GM23338 (cell line): ENCODE measurements at regions not wholly inside any gene's neighbourhood (a gene's known extent, or its start where the extent isn't known, plus 50 kb on each side); places are given as distances from the start of the nearest gene placed in this dataset.

Source experiments
- ATAC-seq: fragments of 200-7000 bp; cut with Tn5 transposase; 3 replicates; pipeline ENCODE4 v1.9.1; 2020
- DNase-seq: peaks from one replicate; pipeline ENCODE4 v3.0.0-alpha.2; 2015; ENCODE audit warnings: low spot score
- H2AFZ ChIP-seq: fragments of 200-600 bp; sonication (generic); 2 replicates; pipeline ENCODE4 v1.8.0; 2016; ENCODE audit warnings: antibody characterized with exemption, mild to moderate bottlenecking, moderate library complexity
- H3F3A ChIP-seq: fragments of 200-600 bp; sonication (generic); replicated peaks from 2 replicates; pipeline ENCODE4 v1.8.0; 2017; ENCODE audit warnings: antibody characterized with exemption, mixed run types, low read depth
- H3K27ac ChIP-seq: fragments of 200-600 bp; sonication (generic); 2 replicates; pipeline ENCODE4 v1.6.1; 2016; ENCODE audit warnings: low read depth
- H3K27me3 ChIP-seq: fragments of 200-600 bp; sonication (generic); 2 replicates; pipeline ENCODE4 v1.8.0; 2016; ENCODE audit warnings: mild to moderate bottlenecking, mixed run types, moderate library complexity; ENCODE audit not compliant: insufficient read depth
- H3K36me3 ChIP-seq: fragments of 200-600 bp; sonication (generic); 2 replicates; pipeline ENCODE4 v1.8.0; 2016; ENCODE audit warnings: mild to moderate bottlenecking; ENCODE audit not compliant: insufficient read depth
- H3K4me1 ChIP-seq: fragments of 200-600 bp; sonication (generic); 2 replicates; pipeline ENCODE4 v1.8.0; 2016; ENCODE audit warnings: mild to moderate bottlenecking, moderate library complexity; ENCODE audit not compliant: insufficient read depth
- H3K4me2 ChIP-seq: fragments of 200-600 bp; sonication (generic); 2 replicates; pipeline ENCODE4 v1.7.1; 2017; ENCODE audit warnings: mixed run types
- H3K4me3 ChIP-seq: fragments of 200-600 bp; sonication (generic); 2 replicates; pipeline ENCODE4 v1.6.1; 2016; ENCODE audit warnings: mixed run types
- H3K79me2 ChIP-seq: fragments of 200-600 bp; sonication (generic); replicated peaks from 2 replicates; pipeline ENCODE4 v1.8.0; 2017; ENCODE audit warnings: mild to moderate bottlenecking; ENCODE audit not compliant: insufficient read depth
- H3K9me2 ChIP-seq: fragments of 200-600 bp; sonication (generic); 2 replicates; pipeline ENCODE4 v1.8.0; 2017; ENCODE audit not compliant: insufficient read depth
- H4K20me1 ChIP-seq: fragments of 200-600 bp; sonication (generic); replicated peaks from 2 replicates; pipeline ENCODE4 v1.8.0; 2017; ENCODE audit warnings: mild to moderate bottlenecking; ENCODE audit not compliant: insufficient read depth
- H3K27ac Mint-ChIP-seq: 2 replicates; pipeline ENCODE4 v1.8.0; 2020; ENCODE audit warnings: inconsistent platforms, mild to moderate bottlenecking, moderate library complexity, mixed read lengths
- H3K27me3 Mint-ChIP-seq: 3 replicates; pipeline ENCODE4 v1.8.0; 2022; ENCODE audit warnings: low read depth, mild to moderate bottlenecking, moderate library complexity, mixed read lengths, inconsistent platforms; ENCODE audit not compliant: insufficient read depth, poor library complexity
- H3K36me3 Mint-ChIP-seq: 3 replicates; pipeline ENCODE4 v1.8.0; 2021; ENCODE audit warnings: low read depth, mild to moderate bottlenecking, inconsistent platforms, moderate library complexity, mixed read lengths
- H3K4me1 Mint-ChIP-seq: 3 replicates; pipeline ENCODE4 v1.8.0; 2020; ENCODE audit warnings: mild to moderate bottlenecking, inconsistent platforms, mixed read lengths
- H3K4me3 Mint-ChIP-seq: 3 replicates; pipeline ENCODE4 v1.8.0; 2021; ENCODE audit warnings: moderate library complexity, mild to moderate bottlenecking, inconsistent platforms, mixed read lengths
- H3K9me3 Mint-ChIP-seq: 3 replicates; pipeline ENCODE4 v1.8.0; 2020; ENCODE audit warnings: moderate library complexity, mild to moderate bottlenecking, inconsistent platforms, mixed read lengths
- CREB1 ChIP-seq: fragments of 250-450 bp; sonication (Bioruptor Pico); IDR thresholded peaks from 2 replicates; pipeline ENCODE4 v1.5.0; 2020; ENCODE audit warnings: low read depth, mild to moderate bottlenecking, moderate library complexity
- NANOG ChIP-seq: IDR thresholded peaks from 2 replicates; pipeline ENCODE4 v1.6.1; 2016; ENCODE audit warnings: antibody characterized with exemption, borderline replicate concordance
- POLR2AphosphoS5 ChIP-seq: IDR thresholded peaks from 2 replicates; pipeline ENCODE4 v1.6.1; 2016; ENCODE audit warnings: antibody characterized with exemption, low read depth
- STAT1 ChIP-seq: IDR thresholded peaks from one replicate; pipeline ENCODE4 v1.6.1; 2016; ENCODE audit warnings: antibody characterized with exemption; ENCODE audit not compliant: unreplicated experiment
- ZNF114 ChIP-seq: fragments of 250-450 bp; sonication (Bioruptor Pico); IDR thresholded peaks from 2 replicates; pipeline ENCODE4 v1.5.0; 2020; ENCODE audit warnings: mild to moderate bottlenecking, moderate library complexity
- TF ChIP-seq, protein P1 (sequence below): fragments of 250-450 bp; sonication (Bioruptor Pico); IDR thresholded peaks from 2 replicates; pipeline ENCODE4 v1.5.0; 2020; ENCODE audit warnings: mild to moderate bottlenecking, moderate library complexity

DNA sequence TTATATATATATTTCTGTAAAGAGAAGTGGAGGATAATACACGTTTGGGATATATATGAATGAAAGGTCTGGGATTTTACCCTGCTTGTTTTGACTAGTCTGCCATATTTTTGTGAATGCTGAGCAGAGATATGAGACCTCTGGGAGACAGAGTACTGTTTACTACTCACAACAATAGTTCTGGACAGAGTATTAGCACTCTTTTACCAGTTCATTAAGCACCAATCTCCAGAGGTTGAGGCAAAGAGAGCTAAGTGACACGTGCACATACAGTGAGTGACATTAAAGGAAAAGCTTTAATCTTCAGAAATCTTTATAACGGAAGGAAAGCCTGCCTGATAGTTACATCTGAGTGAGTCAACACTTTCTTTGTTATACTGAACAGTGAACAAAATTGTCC is 1452.7 kb upstream of the TENM3 start:
- H2AFZ ChIP-seq, result no peak overlapping the region

More for the DNA sequence above, 1452.7 kb upstream of the TENM3 start:
- Histone ChIP-seq H3K4me2 (no peak overlapping the region), H3K9me2 (no peaks in the 10 kb centered on the region), H3K4me3 (no peak overlapping the region), H4K20me1 (no peaks in the 10 kb centered on the region), H3F3A (no peaks in the 10 kb centered on the region), H3K79me2 (no peaks in the 10 kb centered on the region), H3K27me3 (no peaks in the 10 kb centered on the region), H3K27ac (no peak overlapping the region), H3K4me1 (peaks cover 13% of the 10 kb centered on the region), H3K36me3 (no peaks in the 10 kb centered on the region)
- Mint-ChIP-seq H3K36me3 (no peaks in the 10 kb centered on the region; the same call in 2 of the 3 replicates), H3K27me3 (no peaks in the 10 kb centered on the region), H3K4me1 (peaks cover 32% of the 10 kb centered on the region), H3K9me3 (no peaks in the 10 kb centered on the region), H3K4me3 (no peak overlapping the region), H3K27ac (no peak overlapping the region)
- TF ChIP-seq NANOG (no peak), STAT1 (no peak), ZNF114 (CRISPR knock-in tag) (no peak), CREB1 (CRISPR knock-in tag) (no peak), POLR2AphosphoS5 (no peak)
- TF ChIP-seq, protein P1, sequence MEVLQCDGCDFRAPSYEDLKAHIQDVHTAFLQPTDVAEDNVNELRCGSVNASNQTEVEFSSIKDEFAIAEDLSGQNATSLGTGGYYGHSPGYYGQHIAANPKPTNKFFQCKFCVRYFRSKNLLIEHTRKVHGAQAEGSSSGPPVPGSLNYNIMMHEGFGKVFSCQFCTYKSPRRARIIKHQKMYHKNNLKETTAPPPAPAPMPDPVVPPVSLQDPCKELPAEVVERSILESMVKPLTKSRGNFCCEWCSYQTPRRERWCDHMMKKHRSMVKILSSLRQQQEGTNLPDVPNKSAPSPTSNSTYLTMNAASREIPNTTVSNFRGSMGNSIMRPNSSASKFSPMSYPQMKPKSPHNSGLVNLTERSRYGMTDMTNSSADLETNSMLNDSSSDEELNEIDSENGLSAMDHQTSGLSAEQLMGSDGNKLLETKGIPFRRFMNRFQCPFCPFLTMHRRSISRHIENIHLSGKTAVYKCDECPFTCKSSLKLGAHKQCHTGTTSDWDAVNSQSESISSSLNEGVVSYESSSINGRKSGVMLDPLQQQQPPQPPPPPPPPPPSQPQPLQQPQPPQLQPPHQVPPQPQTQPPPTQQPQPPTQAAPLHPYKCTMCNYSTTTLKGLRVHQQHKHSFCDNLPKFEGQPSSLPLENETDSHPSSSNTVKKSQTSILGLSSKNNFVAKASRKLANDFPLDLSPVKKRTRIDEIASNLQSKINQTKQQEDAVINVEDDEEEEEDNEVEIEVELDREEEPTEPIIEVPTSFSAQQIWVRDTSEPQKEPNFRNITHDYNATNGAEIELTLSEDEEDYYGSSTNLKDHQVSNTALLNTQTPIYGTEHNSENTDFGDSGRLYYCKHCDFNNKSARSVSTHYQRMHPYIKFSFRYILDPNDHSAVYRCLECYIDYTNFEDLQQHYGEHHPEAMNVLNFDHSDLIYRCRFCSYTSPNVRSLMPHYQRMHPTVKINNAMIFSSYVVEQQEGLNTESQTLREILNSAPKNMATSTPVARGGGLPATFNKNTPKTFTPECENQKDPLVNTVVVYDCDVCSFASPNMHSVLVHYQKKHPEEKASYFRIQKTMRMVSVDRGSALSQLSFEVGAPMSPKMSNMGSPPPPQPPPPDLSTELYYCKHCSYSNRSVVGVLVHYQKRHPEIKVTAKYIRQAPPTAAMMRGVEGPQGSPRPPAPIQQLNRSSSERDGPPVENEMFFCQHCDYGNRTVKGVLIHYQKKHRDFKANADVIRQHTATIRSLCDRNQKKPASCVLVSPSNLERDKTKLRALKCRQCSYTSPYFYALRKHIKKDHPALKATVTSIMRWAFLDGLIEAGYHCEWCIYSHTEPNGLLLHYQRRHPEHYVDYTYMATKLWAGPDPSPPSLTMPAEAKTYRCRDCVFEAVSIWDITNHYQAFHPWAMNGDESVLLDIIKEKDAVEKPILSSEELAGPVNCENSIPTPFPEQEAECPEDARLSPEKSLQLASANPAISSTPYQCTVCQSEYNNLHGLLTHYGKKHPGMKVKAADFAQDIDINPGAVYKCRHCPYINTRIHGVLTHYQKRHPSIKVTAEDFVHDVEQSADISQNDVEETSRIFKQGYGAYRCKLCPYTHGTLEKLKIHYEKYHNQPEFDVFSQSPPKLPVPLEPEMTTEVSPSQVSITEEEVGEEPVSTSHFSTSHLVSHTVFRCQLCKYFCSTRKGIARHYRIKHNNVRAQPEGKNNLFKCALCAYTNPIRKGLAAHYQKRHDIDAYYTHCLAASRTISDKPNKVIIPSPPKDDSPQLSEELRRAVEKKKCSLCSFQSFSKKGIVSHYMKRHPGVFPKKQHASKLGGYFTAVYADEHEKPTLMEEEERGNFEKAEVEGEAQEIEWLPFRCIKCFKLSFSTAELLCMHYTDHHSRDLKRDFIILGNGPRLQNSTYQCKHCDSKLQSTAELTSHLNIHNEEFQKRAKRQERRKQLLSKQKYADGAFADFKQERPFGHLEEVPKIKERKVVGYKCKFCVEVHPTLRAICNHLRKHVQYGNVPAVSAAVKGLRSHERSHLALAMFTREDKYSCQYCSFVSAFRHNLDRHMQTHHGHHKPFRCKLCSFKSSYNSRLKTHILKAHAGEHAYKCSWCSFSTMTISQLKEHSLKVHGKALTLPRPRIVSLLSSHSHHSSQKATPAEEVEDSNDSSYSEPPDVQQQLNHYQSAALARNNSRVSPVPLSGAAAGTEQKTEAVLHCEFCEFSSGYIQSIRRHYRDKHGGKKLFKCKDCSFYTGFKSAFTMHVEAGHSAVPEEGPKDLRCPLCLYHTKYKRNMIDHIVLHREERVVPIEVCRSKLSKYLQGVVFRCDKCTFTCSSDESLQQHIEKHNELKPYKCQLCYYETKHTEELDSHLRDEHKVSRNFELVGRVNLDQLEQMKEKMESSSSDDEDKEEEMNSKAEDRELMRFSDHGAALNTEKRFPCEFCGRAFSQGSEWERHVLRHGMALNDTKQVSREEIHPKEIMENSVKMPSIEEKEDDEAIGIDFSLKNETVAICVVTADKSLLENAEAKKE, result no peak
- no peak for DNase-seq
- ATAC-seq, result no peak
